ENCODE measurements at regions not wholly inside any gene's neighbourhood (a gene's known extent, or its start where the extent isn't known, plus 50 kb on each side); places are given as distances from the start of the nearest gene placed in this dataset.

GRCh38 chr5:17436350-17436749, 61.7 kb upstream of the TAF11L2 start:
- no peaks in the 10 kb centered on the region for H3F3A ChIP-seq (ENCODE audit: insufficient read depth, low read length, poor library complexity, severe bottlenecking)
- H3K27me3 ChIP-seq (ENCODE audit: insufficient read depth, low read depth, low read length): no peaks in the 10 kb centered on the region
- H3K9me3 ChIP-seq (ENCODE audit: low read length): no peaks in the 10 kb centered on the region
- no peaks in the 10 kb centered on the region for H4K20me1 ChIP-seq (ENCODE audit: insufficient read depth)
- H3K9ac ChIP-seq (ENCODE audit: low read length): no peak overlapping the region
- H2AFZ ChIP-seq (ENCODE audit: low read depth, low read length): no peak overlapping the region
- no peak overlapping the region for H3K4me3 ChIP-seq (ENCODE audit: low read length)
- TF ChIP-seq REST (IDR thresholded peaks at IDR 0.05; ENCODE audit: borderline replicate concordance): no peak
- TF ChIP-seq RAD21 (conservative IDR thresholded peaks at IDR 0.05): no peak
- no peak for TF ChIP-seq SMC3 (conservative IDR thresholded peaks at IDR 0.05; ENCODE audit: poor library complexity)
- TF ChIP-seq CTCF (IDR thresholded peaks at IDR 0.05; ENCODE audit: poor library complexity, severe bottlenecking): no peak
- TF ChIP-seq POLR2AphosphoS5 (IDR thresholded peaks at IDR 0.05): no peak
- TF ChIP-seq TAF1 (IDR thresholded peaks at IDR 0.05; ENCODE audit: low read depth): no peak
- TF ChIP-seq EP300 (conservative IDR thresholded peaks at IDR 0.05; ENCODE audit: poor library complexity, severe bottlenecking): no peak
- no peak for TF ChIP-seq MXI1 (conservative IDR thresholded peaks at IDR 0.05; ENCODE audit: poor library complexity, severe bottlenecking)
- no peak for TF ChIP-seq EZH2 (IDR thresholded peaks at IDR 0.05; ENCODE audit: borderline replicate concordance, insufficient read depth, low read length, poor library complexity, severe bottlenecking)
- H3K9me2 ChIP-seq (ENCODE audit: insufficient read depth, low read length): no peaks in the 10 kb centered on the region
- H3K36me3 ChIP-seq (ENCODE audit: insufficient read depth, low read length): no peaks in the 10 kb centered on the region
- no peaks in the 10 kb centered on the region for H3K79me2 ChIP-seq (replicated peaks; ENCODE audit: insufficient read depth, low read length)
- no peak overlapping the region for H3K4me2 ChIP-seq (ENCODE audit: low read length)
- no peak overlapping the region for H3K27ac ChIP-seq (ENCODE audit: low read length)

- no peaks in the 10 kb centered on the region for H3K9me3 ChIP-seq (ENCODE audit: low read length)
These were observed 61.2 kb upstream of the TAF11L2 start for GRCh38 chr5:17436761-17437221.

More at GRCh38 chr5:17436761-17437221, 61.2 kb upstream of the TAF11L2 start:
- Histone ChIP-seq H3K27ac (ENCODE audit: low read length) (no peak overlapping the region), H3K9ac (ENCODE audit: low read length) (no peak overlapping the region), H4K20me1 (ENCODE audit: insufficient read depth) (no peaks in the 10 kb centered on the region), H3K4me2 (ENCODE audit: low read length) (no peak overlapping the region), H2AFZ (ENCODE audit: low read depth, low read length) (no peak overlapping the region), H3K36me3 (ENCODE audit: insufficient read depth, low read length) (no peaks in the 10 kb centered on the region), H3F3A (ENCODE audit: insufficient read depth, low read length, poor library complexity, severe bottlenecking) (no peaks in the 10 kb centered on the region), H3K27me3 (ENCODE audit: insufficient read depth, low read depth, low read length) (no peaks in the 10 kb centered on the region), H3K79me2 (replicated peaks; ENCODE audit: insufficient read depth, low read length) (no peaks in the 10 kb centered on the region), H3K4me3 (ENCODE audit: low read length) (no peak overlapping the region), H3K9me2 (ENCODE audit: insufficient read depth, low read length) (no peaks in the 10 kb centered on the region)
- TF ChIP-seq MXI1 (conservative IDR thresholded peaks at IDR 0.05; ENCODE audit: poor library complexity, severe bottlenecking) (no peak), REST (IDR thresholded peaks at IDR 0.05; ENCODE audit: borderline replicate concordance) (no peak), RAD21 (conservative IDR thresholded peaks at IDR 0.05) (no peak), CTCF (IDR thresholded peaks at IDR 0.05; ENCODE audit: poor library complexity, severe bottlenecking) (no peak)

Data from neural cell (in vitro differentiated cells).